ENCODE measurements at regions not wholly inside any gene's neighbourhood (a gene's known extent, or its start where the extent isn't known, plus 50 kb on each side); places are given as distances from the start of the nearest gene placed in this dataset.

DNA sequence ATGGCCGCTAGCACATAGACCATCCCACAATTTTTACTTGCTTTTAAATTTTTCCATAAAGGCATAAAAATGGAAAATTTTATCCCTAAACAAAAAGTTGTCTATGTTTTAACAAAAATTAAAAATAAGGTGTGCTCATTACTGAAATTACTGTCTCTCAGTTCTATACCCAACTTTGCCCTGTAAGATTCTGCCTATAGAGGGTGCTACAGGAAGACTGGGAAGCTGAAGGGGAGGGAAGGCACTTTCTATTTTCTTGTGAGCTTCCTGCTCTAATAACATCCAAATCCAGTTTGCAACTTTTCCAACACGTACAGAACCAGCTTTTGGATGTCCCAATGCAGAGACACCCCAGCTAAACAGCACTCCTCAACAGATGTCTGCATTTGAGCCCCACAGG, 666.9 kb downstream of the PLCL1 start:
- Histone ChIP-seq H3K27ac (ENCODE audit: low read length in 2 of 2) (no peak overlapping the region), H4K20me1 (ENCODE audit: control insufficient read depth, insufficient read depth, low read length, poor library complexity, severe bottlenecking) (no peaks in the 10 kb centered on the region), H3K4me2 (replicated peaks; ENCODE audit: low read depth, low read length, poor library complexity, severe bottlenecking) (no peak overlapping the region), H3K9me3 (ENCODE audit: control extremely low read depth in 1 of 3, control insufficient read depth in 2 of 3, insufficient read depth in 1 of 3, low read length in 2 of 3) (no peaks in the 10 kb centered on the region), H3K4me1 (ENCODE audit: control insufficient read depth in 2 of 2, insufficient read depth in 2 of 2, low read length in 2 of 2) (no peaks in the 10 kb centered on the region), H3K36me3 (replicated peaks in 1 of 2; ENCODE audit: control extremely low read depth in 1 of 2, control insufficient read depth in 1 of 2, extremely low read depth in 1 of 2, insufficient read depth in 2 of 2, low read length in 1 of 2) (no peaks in the 10 kb centered on the region), H3K27me3 (replicated peaks in 1 of 4; ENCODE audit: control extremely low read depth in 1 of 4, control insufficient read depth in 3 of 4, insufficient read depth in 4 of 4, low read length in 3 of 4) (no peaks in the 10 kb centered on the region), H3K9ac (ENCODE audit: low read length) (no peak overlapping the region), H3K79me2 (ENCODE audit: control insufficient read depth, insufficient read depth, low read length) (no peaks in the 10 kb centered on the region), H3K4me3 (ENCODE audit: control extremely low read depth in 1 of 5, extremely low read depth in 1 of 5, insufficient read depth in 1 of 5, low read depth in 2 of 5, low read length in 4 of 5) (no peak overlapping the region), H2AFZ (ENCODE audit: insufficient read depth, low read depth, low read length, poor library complexity, severe bottlenecking) (no peak overlapping the region)
- CTCF ChIA-PET, result no interaction called here
- H3K9me3 Mint-ChIP-seq (ENCODE audit: insufficient read depth), result peaks cover 4% of the 10 kb centered on the region
- intact Hi-C loops (cut with micrococcal nuclease), result no loop called here
- H3K27me3 Mint-ChIP-seq, result no peaks in the 10 kb centered on the region
- 0% methylated on average over 1 of the region's 2 CpGs for WGBS (ENCODE audit: insufficient coverage)
- DNase-seq, result no peak
- TF ChIP-seq, protein P1, sequence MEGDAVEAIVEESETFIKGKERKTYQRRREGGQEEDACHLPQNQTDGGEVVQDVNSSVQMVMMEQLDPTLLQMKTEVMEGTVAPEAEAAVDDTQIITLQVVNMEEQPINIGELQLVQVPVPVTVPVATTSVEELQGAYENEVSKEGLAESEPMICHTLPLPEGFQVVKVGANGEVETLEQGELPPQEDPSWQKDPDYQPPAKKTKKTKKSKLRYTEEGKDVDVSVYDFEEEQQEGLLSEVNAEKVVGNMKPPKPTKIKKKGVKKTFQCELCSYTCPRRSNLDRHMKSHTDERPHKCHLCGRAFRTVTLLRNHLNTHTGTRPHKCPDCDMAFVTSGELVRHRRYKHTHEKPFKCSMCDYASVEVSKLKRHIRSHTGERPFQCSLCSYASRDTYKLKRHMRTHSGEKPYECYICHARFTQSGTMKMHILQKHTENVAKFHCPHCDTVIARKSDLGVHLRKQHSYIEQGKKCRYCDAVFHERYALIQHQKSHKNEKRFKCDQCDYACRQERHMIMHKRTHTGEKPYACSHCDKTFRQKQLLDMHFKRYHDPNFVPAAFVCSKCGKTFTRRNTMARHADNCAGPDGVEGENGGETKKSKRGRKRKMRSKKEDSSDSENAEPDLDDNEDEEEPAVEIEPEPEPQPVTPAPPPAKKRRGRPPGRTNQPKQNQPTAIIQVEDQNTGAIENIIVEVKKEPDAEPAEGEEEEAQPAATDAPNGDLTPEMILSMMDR (IDR thresholded peaks at IDR 0.05), result no peak
- no peak for TF ChIP-seq EZH2 (IDR thresholded peaks at IDR 0.05; ENCODE audit: borderline replicate concordance, insufficient read depth, low read depth, low read length, poor library complexity, severe bottlenecking)
- no peak for ATAC-seq (ENCODE audit: low read depth)
- no peaks in the 10 kb centered on the region for H3K4me1 Mint-ChIP-seq
- POLR2A ChIA-PET, result no interaction called here
- H3K27ac Mint-ChIP-seq, result no peak overlapping the region
- no peak overlapping the region for H3K4me3 Mint-ChIP-seq

DNA sequence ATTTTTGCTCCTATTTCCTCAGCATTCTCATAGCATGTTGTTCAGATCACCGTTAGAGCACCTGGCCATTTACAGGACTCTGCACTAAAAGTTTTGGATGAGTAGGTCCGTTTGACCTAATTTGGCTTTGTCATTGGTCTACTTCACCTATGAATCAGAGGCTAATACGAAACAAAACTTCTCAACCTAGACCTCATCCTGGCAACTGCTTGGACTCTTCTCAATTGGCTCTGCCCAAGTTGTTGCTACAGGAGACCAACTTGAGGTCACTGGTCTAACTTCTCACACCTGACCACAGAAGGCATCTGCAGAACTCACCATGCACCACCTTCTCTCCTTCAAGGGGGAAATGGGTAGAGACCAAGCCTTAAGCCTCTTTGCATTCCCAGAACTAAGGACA, 663.7 kb downstream of the PLCL1 start:
- H3K9me3 Mint-ChIP-seq (ENCODE audit: insufficient read depth), result no peaks in the 10 kb centered on the region

More for the DNA sequence above, 663.7 kb downstream of the PLCL1 start:
- DNase-seq, result no peak
- Histone ChIP-seq H3K4me1 (ENCODE audit: control insufficient read depth in 2 of 2, insufficient read depth in 2 of 2, low read length in 2 of 2) (no peaks in the 10 kb centered on the region), H3K36me3 (replicated peaks in 1 of 2; ENCODE audit: control extremely low read depth in 1 of 2, control insufficient read depth in 1 of 2, extremely low read depth in 1 of 2, insufficient read depth in 2 of 2, low read length in 1 of 2) (no peaks in the 10 kb centered on the region), H3K9ac (ENCODE audit: low read length) (no peak overlapping the region), H2AFZ (ENCODE audit: insufficient read depth, low read depth, low read length, poor library complexity, severe bottlenecking) (no peak overlapping the region), H3K9me3 (ENCODE audit: control extremely low read depth in 1 of 3, control insufficient read depth in 2 of 3, insufficient read depth in 1 of 3, low read length in 2 of 3) (no peaks in the 10 kb centered on the region), H4K20me1 (ENCODE audit: control insufficient read depth, insufficient read depth, low read length, poor library complexity, severe bottlenecking) (no peaks in the 10 kb centered on the region), H3K27me3 (replicated peaks in 1 of 4; ENCODE audit: control extremely low read depth in 1 of 4, control insufficient read depth in 3 of 4, insufficient read depth in 4 of 4, low read length in 3 of 4) (no peaks in the 10 kb centered on the region), H3K4me3 (ENCODE audit: control extremely low read depth in 1 of 5, extremely low read depth in 1 of 5, insufficient read depth in 1 of 5, low read depth in 2 of 5, low read length in 4 of 5) (no peak overlapping the region), H3K79me2 (ENCODE audit: control insufficient read depth, insufficient read depth, low read length) (no peaks in the 10 kb centered on the region), H3K27ac (ENCODE audit: low read length in 2 of 2) (no peak overlapping the region), H3K4me2 (replicated peaks; ENCODE audit: low read depth, low read length, poor library complexity, severe bottlenecking) (no peak overlapping the region)
- no peak for ATAC-seq (ENCODE audit: low read depth)
- CTCF ChIA-PET, result no interaction called here
- no peak overlapping the region for H3K27ac Mint-ChIP-seq
- no peaks in the 10 kb centered on the region for H3K4me1 Mint-ChIP-seq
- TF ChIP-seq EZH2 (IDR thresholded peaks at IDR 0.05; ENCODE audit: borderline replicate concordance, insufficient read depth, low read depth, low read length, poor library complexity, severe bottlenecking), result no peak
- TF ChIP-seq, protein P1 (IDR thresholded peaks at IDR 0.05), result no peak
- no peaks in the 10 kb centered on the region for H3K27me3 Mint-ChIP-seq
- no peak overlapping the region for H3K4me3 Mint-ChIP-seq
- POLR2A ChIA-PET, result no interaction called here
- intact Hi-C loops (cut with micrococcal nuclease), result no loop called here
- WGBS (ENCODE audit: insufficient coverage), result 100% methylated on average over 2 of the region's 3 CpGs
